ENCODE measurements at regions not wholly inside any gene's neighbourhood (a gene's known extent, or its start where the extent isn't known, plus 50 kb on each side); places are given as distances from the start of the nearest gene placed in this dataset.

- peaks cover 0 to 4% (median 3%) of the 10 kb centered on the region in 7 donors for H3K9me3 Mint-ChIP-seq
- no peaks in the 10 kb centered on the region for H3K27me3 Mint-ChIP-seq (ENCODE audit: low read depth in 3 of 3)
- Histone ChIP-seq H3K4me3 (replicated peaks in 1 of 3; ENCODE audit: low read depth in 2 of 3, low read length in 3 of 3) (no peak overlapping the region), H3K4me2 (replicated peaks; ENCODE audit: extremely low read depth, low read length, poor library complexity, severe bottlenecking) (no peak overlapping the region), H3K9ac (ENCODE audit: insufficient read depth, low read length, poor library complexity, severe bottlenecking) (no peak overlapping the region), H3K27ac (ENCODE audit: low read depth in 1 of 2, low read length in 2 of 2) (no peak overlapping the region), H3K36me3 (replicated peaks in 1 of 2; ENCODE audit: control insufficient read depth in 1 of 2, insufficient read depth in 2 of 2, low read length in 2 of 2) (no peaks in the 10 kb centered on the region), H3K4me1 (ENCODE audit: control insufficient read depth in 1 of 2, insufficient read depth in 2 of 2, low read length in 2 of 2) (no peaks in the 10 kb centered on the region), H4K20me1 (ENCODE audit: insufficient read depth, low read length) (no peaks in the 10 kb centered on the region), H2AFZ (ENCODE audit: insufficient read depth, low read depth, low read length, poor library complexity, severe bottlenecking) (no peak overlapping the region), H3K9me3 (replicated peaks in 1 of 2; ENCODE audit: control insufficient read depth in 1 of 2, insufficient read depth in 1 of 2, low read length in 2 of 2) (peaks cover 0 to 4% of the 10 kb centered on the region in 2 donors), H3K27me3 (ENCODE audit: control insufficient read depth in 2 of 2, insufficient read depth in 2 of 2, low read length in 2 of 2) (no peaks in the 10 kb centered on the region), H3K79me2 (ENCODE audit: insufficient read depth, low read length) (no peaks in the 10 kb centered on the region)
- no peak for DNase-seq
- H3K27ac Mint-ChIP-seq, result no peak overlapping the region
- no peaks in the 10 kb centered on the region for H3K4me1 Mint-ChIP-seq
- H3K4me3 Mint-ChIP-seq, result no peak overlapping the region
- TF ChIP-seq CTCF (IDR thresholded peaks at IDR 0.05), result no peak
- intact Hi-C loops (cut with micrococcal nuclease), result no loop called here
- H3K36me3 Mint-ChIP-seq, result no peaks in the 10 kb centered on the region
- WGBS (ENCODE audit: insufficient coverage), result no CpG with 5 or more reads among the region's 1 CpG
These were observed 736.7 kb downstream of the NSUN3 start for GRCh38 chr3:94799420-94800060.

- peaks cover 0 to 2% (median 0%) of the 10 kb centered on the region in 7 donors for H3K9me3 Mint-ChIP-seq
These were observed 749.0 kb downstream of the NSUN3 start for GRCh38 chr3:94811836-94812235.

More at GRCh38 chr3:94811836-94812235, 749.0 kb downstream of the NSUN3 start:
- DNase-seq, result no peak
- no peaks in the 10 kb centered on the region for H3K9me3 ChIP-seq (replicated peaks in 1 of 2; ENCODE audit: control insufficient read depth in 1 of 2, insufficient read depth in 1 of 2, low read length in 2 of 2)
- WGBS (ENCODE audit: insufficient coverage), result no CpG with 5 or more reads among the region's 2 CpGs
- no peak overlapping the region for H3K27ac ChIP-seq (ENCODE audit: low read depth in 1 of 2, low read length in 2 of 2)
- no peaks in the 10 kb centered on the region for H3K36me3 Mint-ChIP-seq
- H3K4me1 ChIP-seq (ENCODE audit: control insufficient read depth in 1 of 2, insufficient read depth in 2 of 2, low read length in 2 of 2), result no peaks in the 10 kb centered on the region
- H3K4me3 ChIP-seq (replicated peaks in 1 of 3; ENCODE audit: low read depth in 2 of 3, low read length in 3 of 3), result no peak overlapping the region
- H3K9ac ChIP-seq (ENCODE audit: insufficient read depth, low read length, poor library complexity, severe bottlenecking), result no peak overlapping the region
- H3K27ac Mint-ChIP-seq, result no peak overlapping the region
- H2AFZ ChIP-seq (ENCODE audit: insufficient read depth, low read depth, low read length, poor library complexity, severe bottlenecking), result no peak overlapping the region
- no peak overlapping the region for H3K4me2 ChIP-seq (replicated peaks; ENCODE audit: extremely low read depth, low read length, poor library complexity, severe bottlenecking)
- H3K4me3 Mint-ChIP-seq, result no peak overlapping the region
- no peaks in the 10 kb centered on the region for H3K4me1 Mint-ChIP-seq
- TF ChIP-seq CTCF (IDR thresholded peaks at IDR 0.05), result no peak
- no peaks in the 10 kb centered on the region for H4K20me1 ChIP-seq (ENCODE audit: insufficient read depth, low read length)
- H3K79me2 ChIP-seq (ENCODE audit: insufficient read depth, low read length), result no peaks in the 10 kb centered on the region
- H3K27me3 ChIP-seq (ENCODE audit: control insufficient read depth in 2 of 2, insufficient read depth in 2 of 2, low read length in 2 of 2), result no peaks in the 10 kb centered on the region
- intact Hi-C loops (cut with micrococcal nuclease), result no loop called here
- no peaks in the 10 kb centered on the region for H3K36me3 ChIP-seq (replicated peaks in 1 of 2; ENCODE audit: control insufficient read depth in 1 of 2, insufficient read depth in 2 of 2, low read length in 2 of 2)
- peaks cover 0 to 2% (median 0%) of the 10 kb centered on the region in 3 donors for H3K27me3 Mint-ChIP-seq (ENCODE audit: low read depth in 3 of 3)

Measured in CD14-positive monocyte (primary cell).